ENCODE measurements at regions not wholly inside any gene's neighbourhood (a gene's known extent, or its start where the extent isn't known, plus 50 kb on each side); places are given as distances from the start of the nearest gene placed in this dataset.

DNA sequence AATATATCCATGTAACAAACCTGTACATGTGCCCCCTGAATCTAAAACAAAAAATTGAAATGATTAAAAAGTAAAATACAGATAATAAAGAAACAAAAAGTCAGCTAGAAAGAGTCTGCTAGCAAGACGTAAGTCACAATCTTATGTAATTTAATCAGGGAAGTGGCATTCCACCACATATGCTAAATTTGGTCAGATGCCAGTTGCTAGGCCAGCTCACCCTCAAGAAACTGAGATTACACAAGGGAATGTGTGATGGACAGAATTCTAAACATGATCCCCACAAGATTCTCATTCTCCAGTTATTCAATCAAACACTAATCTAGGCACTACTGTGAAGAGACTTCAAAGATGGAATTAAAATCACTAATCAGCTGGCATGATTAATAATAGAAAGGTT lies 689.3 kb downstream of the CENPC start:
- Histone ChIP-seq H3K9me2 (ENCODE audit: insufficient read depth) (no peaks in the 10 kb centered on the region), H3F3A (ENCODE audit: insufficient read depth) (no peaks in the 10 kb centered on the region), H3K27ac (no peak overlapping the region), H4K20me1 (ENCODE audit: insufficient read depth) (no peaks in the 10 kb centered on the region), H3K4me3 (no peak overlapping the region), H3K9me3 (ENCODE audit: low read depth) (no peaks in the 10 kb centered on the region), H3K27me3 (replicated peaks; ENCODE audit: insufficient read depth) (no peaks in the 10 kb centered on the region), H3K9ac (no peak overlapping the region), H3K36me3 (ENCODE audit: low read depth) (no peaks in the 10 kb centered on the region), H2AFZ (no peak overlapping the region), H3K4me2 (ENCODE audit: unreplicated experiment) (no peak overlapping the region), H3K79me2 (ENCODE audit: insufficient read depth) (no peaks in the 10 kb centered on the region), H3K4me1 (ENCODE audit: insufficient read depth) (no peaks in the 10 kb centered on the region)
- in situ Hi-C loops (cut with MboI): no loop called here
- WGBS, 2 experiments (ENCODE audit: low coverage in 1 of 2, low lambda C conversion rate in 2 of 2, missing lambda C conversion rate in 2 of 2): 0 to 7% methylated on average over 1 of the region's 1 CpG
- DNase-seq: no peak
- TF ChIP-seq EZH2phosphoT487 (IDR thresholded peaks at IDR 0.05; ENCODE audit: insufficient read depth, low read depth) (no peak), EZH2 (IDR thresholded peaks at IDR 0.05; ENCODE audit: insufficient read depth, poor library complexity, severe bottlenecking) (no peak)

DNA sequence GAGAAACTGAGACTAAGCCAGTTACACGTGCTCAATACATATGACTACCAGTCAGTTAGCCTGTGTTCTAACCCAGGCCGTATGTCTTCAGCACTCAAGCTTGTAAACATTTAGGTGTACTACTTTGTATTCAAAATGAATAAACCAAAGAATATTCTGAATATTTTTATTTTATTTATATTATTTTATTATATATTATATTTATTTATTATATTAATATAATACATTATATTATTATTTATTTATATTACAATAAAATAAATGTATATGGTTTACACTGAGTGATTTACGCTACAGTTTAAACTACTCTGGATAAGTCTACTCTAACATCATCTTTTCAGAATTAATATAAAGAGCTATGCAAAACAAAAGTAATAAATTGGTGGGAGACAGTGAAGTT lies 691.5 kb downstream of the CENPC start:
- DNase-seq: no peak
- WGBS, 2 experiments (ENCODE audit: low coverage in 1 of 2, low lambda C conversion rate in 2 of 2, missing lambda C conversion rate in 2 of 2): 30 to 32% methylated on average over 3 of the region's 3 CpGs
- TF ChIP-seq EZH2 (IDR thresholded peaks at IDR 0.05; ENCODE audit: insufficient read depth, poor library complexity, severe bottlenecking) (no peak), EZH2phosphoT487 (IDR thresholded peaks at IDR 0.05; ENCODE audit: insufficient read depth, low read depth) (no peak)
- Histone ChIP-seq H2AFZ (no peak overlapping the region), H3K4me3 (no peak overlapping the region), H3F3A (ENCODE audit: insufficient read depth) (no peaks in the 10 kb centered on the region), H3K79me2 (ENCODE audit: insufficient read depth) (no peaks in the 10 kb centered on the region), H4K20me1 (ENCODE audit: insufficient read depth) (no peaks in the 10 kb centered on the region), H3K9ac (no peak overlapping the region), H3K27ac (no peak overlapping the region), H3K4me1 (ENCODE audit: insufficient read depth) (no peaks in the 10 kb centered on the region), H3K9me3 (ENCODE audit: low read depth) (no peaks in the 10 kb centered on the region), H3K36me3 (ENCODE audit: low read depth) (no peaks in the 10 kb centered on the region), H3K9me2 (ENCODE audit: insufficient read depth) (no peaks in the 10 kb centered on the region), H3K27me3 (replicated peaks; ENCODE audit: insufficient read depth) (no peaks in the 10 kb centered on the region), H3K4me2 (ENCODE audit: unreplicated experiment) (no peak overlapping the region)
- in situ Hi-C loops (cut with MboI): no loop called here

DNA sequence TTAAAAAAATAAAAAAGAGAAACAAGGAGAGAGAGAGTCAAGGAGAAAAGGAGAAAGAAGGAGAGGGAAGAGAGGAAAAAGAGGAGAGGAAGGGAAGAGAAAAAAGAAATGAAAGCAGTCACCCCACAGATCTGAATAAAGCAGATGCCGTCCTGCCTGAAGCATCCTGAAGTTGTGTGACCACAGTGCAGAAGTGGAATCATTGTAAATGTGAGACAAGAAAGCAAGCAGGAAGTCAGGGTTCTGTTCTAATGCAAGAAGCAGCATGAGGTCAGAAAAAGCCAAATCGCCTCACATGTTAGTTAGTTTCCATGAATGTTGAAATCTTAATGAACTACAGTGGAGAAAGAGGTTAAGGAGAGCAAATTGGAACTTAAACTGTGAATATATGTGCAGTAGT lies 692.5 kb downstream of the CENPC start:
- Histone ChIP-seq H3K9me3 (ENCODE audit: low read depth) (no peaks in the 10 kb centered on the region), H3K4me1 (ENCODE audit: insufficient read depth) (no peaks in the 10 kb centered on the region), H3K79me2 (ENCODE audit: insufficient read depth) (no peaks in the 10 kb centered on the region), H3K27me3 (replicated peaks; ENCODE audit: insufficient read depth) (no peaks in the 10 kb centered on the region), H3K4me2 (ENCODE audit: unreplicated experiment) (no peak overlapping the region), H3F3A (ENCODE audit: insufficient read depth) (no peaks in the 10 kb centered on the region), H3K36me3 (ENCODE audit: low read depth) (no peaks in the 10 kb centered on the region), H3K27ac (no peak overlapping the region), H3K9me2 (ENCODE audit: insufficient read depth) (no peaks in the 10 kb centered on the region), H4K20me1 (ENCODE audit: insufficient read depth) (no peaks in the 10 kb centered on the region), H3K9ac (no peak overlapping the region), H2AFZ (no peak overlapping the region), H3K4me3 (no peak overlapping the region)
- in situ Hi-C loops (cut with MboI): no loop called here
- no peak for DNase-seq
- no peak for TF ChIP-seq EZH2 (IDR thresholded peaks at IDR 0.05; ENCODE audit: insufficient read depth, poor library complexity, severe bottlenecking)
- TF ChIP-seq EZH2phosphoT487 (IDR thresholded peaks at IDR 0.05; ENCODE audit: insufficient read depth, low read depth): no peak
- WGBS, 2 experiments (ENCODE audit: low coverage in 1 of 2, low lambda C conversion rate in 2 of 2, missing lambda C conversion rate in 2 of 2): 19 to 24% methylated on average over 2 of the region's 2 CpGs

DNA sequence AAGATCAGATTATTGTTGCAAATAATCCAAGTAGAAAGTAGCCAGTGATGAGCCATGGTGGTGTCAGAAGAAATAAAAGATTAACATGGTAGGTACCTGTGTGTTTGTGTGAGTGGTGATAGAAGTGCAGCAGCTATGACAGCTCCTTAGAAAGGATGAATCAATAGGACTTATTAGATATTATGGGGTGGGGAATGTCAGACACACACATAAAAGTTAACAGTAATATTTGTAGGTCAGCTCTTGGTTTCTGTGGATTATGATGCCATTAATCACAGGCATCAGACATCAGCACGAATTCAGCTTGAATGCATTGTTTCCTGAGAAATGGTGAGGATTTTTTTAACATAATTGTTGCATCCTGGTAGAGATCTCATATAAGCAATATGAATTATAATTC lies 695.7 kb downstream of the CENPC start:
- Histone ChIP-seq H3K4me2 (ENCODE audit: unreplicated experiment) (no peak overlapping the region), H3K4me1 (ENCODE audit: insufficient read depth) (no peaks in the 10 kb centered on the region), H3F3A (ENCODE audit: insufficient read depth) (no peaks in the 10 kb centered on the region), H3K4me3 (no peak overlapping the region), H2AFZ (no peak overlapping the region), H3K9me3 (ENCODE audit: low read depth) (no peaks in the 10 kb centered on the region), H3K36me3 (ENCODE audit: low read depth) (no peaks in the 10 kb centered on the region), H3K79me2 (ENCODE audit: insufficient read depth) (no peaks in the 10 kb centered on the region), H4K20me1 (ENCODE audit: insufficient read depth) (no peaks in the 10 kb centered on the region), H3K9ac (no peak overlapping the region), H3K27me3 (replicated peaks; ENCODE audit: insufficient read depth) (no peaks in the 10 kb centered on the region), H3K9me2 (ENCODE audit: insufficient read depth) (no peaks in the 10 kb centered on the region), H3K27ac (no peak overlapping the region)
- 0 to 4% methylated on average over 1 of the region's 1 CpG for WGBS, 2 experiments (ENCODE audit: low coverage in 1 of 2, low lambda C conversion rate in 2 of 2, missing lambda C conversion rate in 2 of 2)
- in situ Hi-C loops (cut with MboI): no loop called here
- TF ChIP-seq EZH2phosphoT487 (IDR thresholded peaks at IDR 0.05; ENCODE audit: insufficient read depth, low read depth) (no peak), EZH2 (IDR thresholded peaks at IDR 0.05; ENCODE audit: insufficient read depth, poor library complexity, severe bottlenecking) (no peak)
- no peak for DNase-seq

DNA sequence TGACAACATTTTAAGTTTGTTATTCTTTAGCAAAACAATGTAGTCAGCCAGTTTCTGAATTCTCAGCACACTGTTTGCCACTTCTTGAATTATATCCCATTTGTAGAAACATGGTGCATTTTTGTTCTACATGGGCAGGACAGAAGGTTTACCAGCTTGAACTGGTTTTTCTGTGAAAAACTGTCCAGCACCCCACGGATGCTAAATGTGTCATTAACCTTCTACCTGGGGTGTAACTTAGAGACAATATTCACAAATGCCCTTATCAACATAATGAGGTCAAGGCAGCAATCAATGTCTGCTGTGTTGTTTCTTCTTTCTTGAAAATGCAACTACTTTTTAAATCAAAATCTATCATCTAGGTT lies 702.6 kb downstream of the CENPC start:
- Histone ChIP-seq H3K4me1 (ENCODE audit: insufficient read depth) (no peaks in the 10 kb centered on the region), H3K9ac (no peak overlapping the region), H3K36me3 (ENCODE audit: low read depth) (no peaks in the 10 kb centered on the region), H3K9me2 (ENCODE audit: insufficient read depth) (no peaks in the 10 kb centered on the region), H3K27me3 (replicated peaks; ENCODE audit: insufficient read depth) (no peaks in the 10 kb centered on the region), H3K9me3 (ENCODE audit: low read depth) (no peaks in the 10 kb centered on the region), H3K79me2 (ENCODE audit: insufficient read depth) (no peaks in the 10 kb centered on the region), H3K27ac (no peak overlapping the region), H3K4me2 (ENCODE audit: unreplicated experiment) (no peak overlapping the region), H2AFZ (no peak overlapping the region), H4K20me1 (ENCODE audit: insufficient read depth) (no peaks in the 10 kb centered on the region), H3K4me3 (no peak overlapping the region), H3F3A (ENCODE audit: insufficient read depth) (no peaks in the 10 kb centered on the region)
- WGBS, 2 experiments (ENCODE audit: low coverage in 1 of 2, low lambda C conversion rate in 2 of 2, missing lambda C conversion rate in 2 of 2): 6 to 9% methylated on average over 1 of the region's 1 CpG
- in situ Hi-C loops (cut with MboI): no loop called here
- no peak for DNase-seq
- TF ChIP-seq EZH2phosphoT487 (IDR thresholded peaks at IDR 0.05; ENCODE audit: insufficient read depth, low read depth) (no peak), EZH2 (IDR thresholded peaks at IDR 0.05; ENCODE audit: insufficient read depth, poor library complexity, severe bottlenecking) (no peak)

Data from GM23248 (cell line).